ENCODE measurements at regions not wholly inside any gene's neighbourhood (a gene's known extent, or its start where the extent isn't known, plus 50 kb on each side); places are given as distances from the start of the nearest gene placed in this dataset.

- H3K4me3 ChIP-seq (ENCODE audit: insufficient read depth, low read depth, low read length), result no peak overlapping the region
- no peaks in the 10 kb centered on the region for H3K9me1 ChIP-seq (ENCODE audit: insufficient read depth, low read length)
- H3K18ac ChIP-seq (ENCODE audit: low read depth, low read length), result no peak overlapping the region
- H4K5ac ChIP-seq (ENCODE audit: low read depth, low read length), result no peak overlapping the region
- BruUV-seq (replicated peaks), result no TSS peak
- H3K4me1 ChIP-seq (ENCODE audit: control insufficient read depth, insufficient read depth, low read length), result no peaks in the 10 kb centered on the region
- no peaks in the 10 kb centered on the region for H3K36me3 ChIP-seq (ENCODE audit: control insufficient read depth, insufficient read depth, low read length)
- peaks cover 3% of the 10 kb centered on the region; the same call in 1 of the 2 replicates for H3K9me3 ChIP-seq (ENCODE audit: control insufficient read depth, insufficient read depth, low read length)
- no peak for TF ChIP-seq RCOR1 (IDR thresholded peaks at IDR 0.05; ENCODE audit: insufficient replicate concordance, low read length)
- no peak for TF ChIP-seq MXI1 (IDR thresholded peaks at IDR 0.05; ENCODE audit: borderline replicate concordance, low read depth, low read length)
- no peak for TF ChIP-seq POLR2A (IDR thresholded peaks at IDR 0.05; ENCODE audit: low read depth, low read length)
- TF ChIP-seq RFX5 (IDR thresholded peaks at IDR 0.05; ENCODE audit: low read depth, low read length), result no peak
- TF ChIP-seq, protein P1, sequence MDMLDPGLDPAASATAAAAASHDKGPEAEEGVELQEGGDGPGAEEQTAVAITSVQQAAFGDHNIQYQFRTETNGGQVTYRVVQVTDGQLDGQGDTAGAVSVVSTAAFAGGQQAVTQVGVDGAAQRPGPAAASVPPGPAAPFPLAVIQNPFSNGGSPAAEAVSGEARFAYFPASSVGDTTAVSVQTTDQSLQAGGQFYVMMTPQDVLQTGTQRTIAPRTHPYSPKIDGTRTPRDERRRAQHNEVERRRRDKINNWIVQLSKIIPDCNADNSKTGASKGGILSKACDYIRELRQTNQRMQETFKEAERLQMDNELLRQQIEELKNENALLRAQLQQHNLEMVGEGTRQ (IDR thresholded peaks at IDR 0.05; ENCODE audit: low read depth, low read length), result no peak
- TF ChIP-seq CEBPB (IDR thresholded peaks at IDR 0.05; ENCODE audit: low read depth, low read length), result no peak
- TF ChIP-seq RAD21 (IDR thresholded peaks at IDR 0.05; ENCODE audit: low read length), result no peak
- TF ChIP-seq CHD1 (IDR thresholded peaks at IDR 0.05; ENCODE audit: low read depth, low read length), result no peak
- TF ChIP-seq MAZ (IDR thresholded peaks at IDR 0.05; ENCODE audit: borderline replicate concordance, low read depth, low read length), result no peak
- no peak for TF ChIP-seq FOS (IDR thresholded peaks at IDR 0.05; ENCODE audit: low read depth, low read length)
- TF ChIP-seq, protein P2, sequence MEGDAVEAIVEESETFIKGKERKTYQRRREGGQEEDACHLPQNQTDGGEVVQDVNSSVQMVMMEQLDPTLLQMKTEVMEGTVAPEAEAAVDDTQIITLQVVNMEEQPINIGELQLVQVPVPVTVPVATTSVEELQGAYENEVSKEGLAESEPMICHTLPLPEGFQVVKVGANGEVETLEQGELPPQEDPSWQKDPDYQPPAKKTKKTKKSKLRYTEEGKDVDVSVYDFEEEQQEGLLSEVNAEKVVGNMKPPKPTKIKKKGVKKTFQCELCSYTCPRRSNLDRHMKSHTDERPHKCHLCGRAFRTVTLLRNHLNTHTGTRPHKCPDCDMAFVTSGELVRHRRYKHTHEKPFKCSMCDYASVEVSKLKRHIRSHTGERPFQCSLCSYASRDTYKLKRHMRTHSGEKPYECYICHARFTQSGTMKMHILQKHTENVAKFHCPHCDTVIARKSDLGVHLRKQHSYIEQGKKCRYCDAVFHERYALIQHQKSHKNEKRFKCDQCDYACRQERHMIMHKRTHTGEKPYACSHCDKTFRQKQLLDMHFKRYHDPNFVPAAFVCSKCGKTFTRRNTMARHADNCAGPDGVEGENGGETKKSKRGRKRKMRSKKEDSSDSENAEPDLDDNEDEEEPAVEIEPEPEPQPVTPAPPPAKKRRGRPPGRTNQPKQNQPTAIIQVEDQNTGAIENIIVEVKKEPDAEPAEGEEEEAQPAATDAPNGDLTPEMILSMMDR (conservative IDR thresholded peaks at IDR 0.05; ENCODE audit: low read depth, low read length), result no peak
- no peak for TF ChIP-seq NFE2L2 (IDR thresholded peaks at IDR 0.05; ENCODE audit: low read depth, low read length)
- no peak for TF ChIP-seq MAFK (IDR thresholded peaks at IDR 0.05; ENCODE audit: low read depth, low read length)
- TF ChIP-seq BHLHE40 (IDR thresholded peaks at IDR 0.05; ENCODE audit: low read depth, low read length), result no peak
- TF ChIP-seq SMC3 (IDR thresholded peaks at IDR 0.05; ENCODE audit: low read depth, low read length), result no peak
- TF ChIP-seq, protein P3, sequence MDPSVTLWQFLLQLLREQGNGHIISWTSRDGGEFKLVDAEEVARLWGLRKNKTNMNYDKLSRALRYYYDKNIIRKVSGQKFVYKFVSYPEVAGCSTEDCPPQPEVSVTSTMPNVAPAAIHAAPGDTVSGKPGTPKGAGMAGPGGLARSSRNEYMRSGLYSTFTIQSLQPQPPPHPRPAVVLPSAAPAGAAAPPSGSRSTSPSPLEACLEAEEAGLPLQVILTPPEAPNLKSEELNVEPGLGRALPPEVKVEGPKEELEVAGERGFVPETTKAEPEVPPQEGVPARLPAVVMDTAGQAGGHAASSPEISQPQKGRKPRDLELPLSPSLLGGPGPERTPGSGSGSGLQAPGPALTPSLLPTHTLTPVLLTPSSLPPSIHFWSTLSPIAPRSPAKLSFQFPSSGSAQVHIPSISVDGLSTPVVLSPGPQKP (IDR thresholded peaks at IDR 0.05; ENCODE audit: borderline replicate concordance, low read depth, low read length), result no peak
- H2BK20ac ChIP-seq (ENCODE audit: low read depth, low read length), result no peak overlapping the region
- H3K14ac ChIP-seq (replicated peaks; ENCODE audit: low read depth, low read length), result no peak overlapping the region
- H2BK15ac ChIP-seq (ENCODE audit: low read depth, low read length), result no peak overlapping the region
- no peak overlapping the region for H3K56ac ChIP-seq (ENCODE audit: extremely low read depth, insufficient read depth, low read length)
- no peak overlapping the region for H2BK120ac ChIP-seq (ENCODE audit: low read depth, low read length)
- H3K4ac ChIP-seq (ENCODE audit: low read depth, low read length), result no peak overlapping the region
- no peaks in the 10 kb centered on the region for H3K79me1 ChIP-seq (ENCODE audit: low read depth in 1 of 2, low read length in 2 of 2)
- H3K9ac ChIP-seq (ENCODE audit: low read depth, low read length), result no peak overlapping the region
- dilution Hi-C loops (cut with HindIII; ENCODE audit: low sequenced_read_pairs, unreplicated experiment), result no loop called here
- H3K4me2 ChIP-seq (ENCODE audit: low read depth, low read length), result no peak overlapping the region
- in situ Hi-C loops (cut with MboI; ENCODE audit: low sequenced_read_pairs), result no loop called here
- no peak overlapping the region for H2AK9ac ChIP-seq (replicated peaks; ENCODE audit: low read depth, low read length, poor library complexity)
- CTCF ChIA-PET, result no interaction called here
- no peaks in the 10 kb centered on the region for H3K27me3 ChIP-seq (ENCODE audit: control insufficient read depth, insufficient read depth, low read length)
- H4K20me1 ChIP-seq (ENCODE audit: insufficient read depth, low read length), result no peaks in the 10 kb centered on the region
- POLR2A ChIA-PET (ENCODE audit: unreplicated experiment), result no interaction called here
- H3K23ac ChIP-seq (ENCODE audit: low read depth, low read length), result no peak overlapping the region
- H4K91ac ChIP-seq (ENCODE audit: insufficient read depth, low read depth, low read length), result no peak overlapping the region
- intact Hi-C loops (cut with micrococcal nuclease), result no loop called here
- no peak for ATAC-seq (ENCODE audit: low read depth)
- no peak for DNase-seq
- no CpG with 5 or more reads among the region's 2 CpGs for WGBS, 2 experiments (ENCODE audit: extremely low coverage in 2 of 2, insufficient read length in 1 of 2)
- no peak overlapping the region for H2BK5ac ChIP-seq (ENCODE audit: low read depth, low read length, poor library complexity, severe bottlenecking)
- H3K27ac ChIP-seq (ENCODE audit: insufficient read depth, low read length), result no peak overlapping the region
- no peak overlapping the region for H2AK5ac ChIP-seq (ENCODE audit: low read depth, low read length)
- no peak overlapping the region for H4K8ac ChIP-seq (ENCODE audit: low read depth in 2 of 2, low read length in 2 of 2)
- no peak overlapping the region for H2AFZ ChIP-seq (replicated peaks; ENCODE audit: low read length, poor library complexity)
These were observed 1000.4 kb downstream of the ADGRL2 start for GRCh38 chr1:82801176-82801575.
